H1 (cell line): ENCODE measurements at regions not wholly inside any gene's neighbourhood (a gene's known extent, or its start where the extent isn't known, plus 50 kb on each side); places are given as distances from the start of the nearest gene placed in this dataset.

Experiments used
- CTCF ChIA-PET: fragments of 300-600 bp; sonication (Branson Sonifier 250); formaldehyde crosslinking; loops from one replicate; lab custom pipeline; 2021; ENCODE audit not compliant: partially characterized antibody; lab: Charles Lee
- POLR2A ChIA-PET: fragments of 300-600 bp; sonication (Branson Sonifier 250); formaldehyde crosslinking; loops from one replicate; lab custom pipeline; 2021; ENCODE audit warnings: inconsistent platforms; ENCODE audit not compliant: partially characterized antibody; lab: Charles Lee
- DNase-seq, 2 experiments: peaks; one replicate each; pipeline versions ENCODE4 v3.0.0 to v3.0.0-alpha.2; 2010 to 2022; ENCODE audit warnings: low spot score in 2 of 2, low read depth in 1 of 2, mixed read lengths in 1 of 2
- FAIRE-seq: peaks from 2 replicates; lab custom pipeline; 2011; peaks lifted over from hg19 to GRCh38; lab: Jason Lieb, UNC
- H2AFZ ChIP-seq: 2 replicates; pipeline ENCODE4 v1.8.1; 2012; ENCODE audit warnings: low read length, inconsistent platforms
- H2AK5ac ChIP-seq: 2 replicates; pipeline ENCODE4 v1.6.1; 2013; ENCODE audit warnings: low read depth, low read length
- H2BK120ac ChIP-seq: replicated peaks from 2 replicates; pipeline ENCODE3; 2013; ENCODE audit warnings: low read depth, low read length, inconsistent platforms
- H2BK12ac ChIP-seq: 2 replicates; pipeline ENCODE4 v1.6.1; 2013; ENCODE audit warnings: low read depth, low read length
- H2BK15ac ChIP-seq: 2 replicates; pipeline ENCODE4 v1.6.1; 2013; ENCODE audit warnings: low read length
- H2BK20ac ChIP-seq: 2 replicates; pipeline ENCODE4 v1.6.1; 2013; ENCODE audit warnings: low read length
- H2BK5ac ChIP-seq: 2 replicates; pipeline ENCODE4 v1.6.1; 2013; ENCODE audit warnings: low read depth, low read length
- H3K14ac ChIP-seq: 2 replicates; pipeline ENCODE4 v1.6.1; 2013; ENCODE audit warnings: inconsistent platforms; ENCODE audit not compliant: insufficient read length
- H3K18ac ChIP-seq: 2 replicates; pipeline ENCODE4 v1.6.1; 2013; ENCODE audit warnings: low read length; ENCODE audit errors: extremely low read depth
- H3K23ac ChIP-seq: 2 replicates; pipeline ENCODE4 v1.6.1; 2013; ENCODE audit warnings: inconsistent platforms; ENCODE audit not compliant: insufficient read length
- H3K23me2 ChIP-seq: 2 replicates; pipeline ENCODE4 v1.6.1; 2013; ENCODE audit warnings: low read depth, low read length
- H3K27ac ChIP-seq: 2 replicates; pipeline ENCODE4 v1.6.1; 2011; ENCODE audit warnings: low read depth, low read length, inconsistent platforms
- H3K27me3 ChIP-seq, 4 experiments: replicated peaks in 1 of 4; 1 replicate in 1 of 4; 2 replicates in 3 of 4; pipeline versions ENCODE4 v1.6.1 to v1.8.1; 2011 to 2013; ENCODE audit warnings: low read length in 3 of 4, mild to moderate bottlenecking in 3 of 4, inconsistent platforms in 2 of 4, mixed read lengths in 2 of 4, moderate library complexity in 1 of 4; ENCODE audit not compliant: control insufficient read depth in 3 of 4, insufficient read depth in 3 of 4; ENCODE audit errors: extremely low read depth in 1 of 4
- H3K36me3 ChIP-seq, 4 experiments: 2 replicates each; pipeline versions ENCODE4 v1.6.1 to v1.8.1; 2011 to 2013; ENCODE audit warnings: mild to moderate bottlenecking in 4 of 4, low read length in 3 of 4, moderate library complexity in 2 of 4, control low read depth in 1 of 4, inconsistent platforms in 1 of 4; ENCODE audit not compliant: insufficient read depth in 4 of 4, control insufficient read depth in 2 of 4
- H3K4ac ChIP-seq: replicated peaks from 2 replicates; pipeline ENCODE3; 2013; ENCODE audit warnings: low read length, low read depth, mixed read lengths, inconsistent platforms; ENCODE audit not compliant: insufficient read length
- H3K4me1 ChIP-seq, 4 experiments: replicated peaks in 1 of 4; 1 replicate in 1 of 4; 2 replicates in 3 of 4; pipeline versions ENCODE4 v1.6.1 to v1.8.1; 2011 to 2013; ENCODE audit warnings: low read length in 3 of 4, inconsistent platforms in 2 of 4, mixed read lengths in 1 of 4; ENCODE audit not compliant: insufficient read depth in 4 of 4, control insufficient read depth in 3 of 4
- H3K4me2 ChIP-seq, 2 experiments: 2 replicates each; pipeline versions ENCODE4 v1.6.1 to v1.8.1; 2011 to 2013; ENCODE audit warnings: low read depth in 2 of 2, low read length in 2 of 2, control low read depth in 1 of 2, inconsistent platforms in 1 of 2, mild to moderate bottlenecking in 1 of 2; ENCODE audit not compliant: insufficient read depth in 1 of 2
- H3K4me3 ChIP-seq, 4 experiments: fragments of 200-600, 300-600 bp in 1 of 4; sonication (generic), shearing (Covaris generic), sonication (Bioruptor Twin) in 1 of 4; 2 replicates each; pipeline versions ENCODE4 v1.5.1 to v1.8.1; 2011 to 2016; ENCODE audit warnings: low read length in 4 of 4, low read depth in 3 of 4, control low read depth in 2 of 4, inconsistent platforms in 2 of 4, mild to moderate bottlenecking in 2 of 4, mixed read lengths in 1 of 4, moderate library complexity in 1 of 4; ENCODE audit not compliant: insufficient read depth in 2 of 4; ENCODE audit errors: extremely low read depth in 1 of 4
- H3K56ac ChIP-seq: replicated peaks from 2 replicates; pipeline ENCODE3; 2013; ENCODE audit warnings: low read depth, mild to moderate bottlenecking, mixed read lengths, low read length, inconsistent platforms; ENCODE audit not compliant: insufficient read length
- H3K79me1 ChIP-seq: 2 replicates; pipeline ENCODE4 v1.6.1; 2013; ENCODE audit warnings: low read depth, low read length, control low read depth
- H3K79me2 ChIP-seq, 2 experiments: 2 replicates each; pipeline versions ENCODE4 v1.6.1 to v1.8.1; 2012 to 2013; ENCODE audit warnings: low read length in 2 of 2, mild to moderate bottlenecking in 2 of 2, inconsistent platforms in 1 of 2; ENCODE audit not compliant: insufficient read depth in 2 of 2, control insufficient read depth in 1 of 2
- H3K9ac ChIP-seq, 4 experiments: replicated peaks in 1 of 4; 1 replicate in 1 of 4; 2 replicates in 3 of 4; pipeline versions ENCODE4 v1.6.1 to v1.8.1; 2011 to 2013; ENCODE audit warnings: low read depth in 3 of 4, low read length in 3 of 4, control low read depth in 2 of 4, mild to moderate bottlenecking in 2 of 4, moderate library complexity in 2 of 4, inconsistent platforms in 1 of 4; ENCODE audit errors: extremely low read depth in 1 of 4
- H3K9me3 ChIP-seq, 2 experiments: 2 replicates each; pipeline versions ENCODE4 v1.6.1 to v1.8.1; 2012 to 2013; ENCODE audit warnings: mild to moderate bottlenecking in 2 of 2, moderate library complexity in 2 of 2, control low read depth in 1 of 2, inconsistent platforms in 1 of 2, low read depth in 1 of 2, low read length in 1 of 2, mixed read lengths in 1 of 2; ENCODE audit not compliant: insufficient read depth in 2 of 2
- H4K20me1 ChIP-seq, 2 experiments: replicated peaks in 1 of 2; 2 replicates each; pipeline versions ENCODE3 to v1.8.1; 2011 to 2013; ENCODE audit warnings: inconsistent platforms in 2 of 2, low read length in 2 of 2, mild to moderate bottlenecking in 1 of 2; ENCODE audit not compliant: insufficient read depth in 2 of 2, control insufficient read depth in 1 of 2
- H4K5ac ChIP-seq: 2 replicates; pipeline ENCODE4 v1.6.1; 2013; ENCODE audit warnings: low read length, low read depth, mixed read lengths, inconsistent platforms; ENCODE audit not compliant: insufficient read length
- H4K8ac ChIP-seq: 2 replicates; pipeline ENCODE4 v1.8.0; 2013; ENCODE audit warnings: mild to moderate bottlenecking, moderate library complexity, low read length, inconsistent platforms; ENCODE audit not compliant: insufficient read depth; ENCODE audit errors: extremely low read depth
- H4K91ac ChIP-seq: replicated peaks from 2 replicates; pipeline ENCODE3; 2013; ENCODE audit warnings: low read length, mixed read lengths, inconsistent platforms; ENCODE audit not compliant: insufficient read length
- ASH2L ChIP-seq: fragments of 200-600, 300-600 bp; sonication (generic); IDR thresholded peaks from one replicate; pipeline ENCODE4 v1.7.1; 2017; ENCODE audit warnings: low read length
- BRCA1 ChIP-seq: IDR thresholded peaks from 2 replicates; pipeline ENCODE4 v1.6.1; 2012; ENCODE audit warnings: low read depth, low read length, improper control_type of control experiment
- EGR1 ChIP-seq: IDR thresholded peaks from 2 replicates; pipeline ENCODE4 v1.6.1; 2011; ENCODE audit warnings: low read depth, low read length, borderline replicate concordance
- SP1 ChIP-seq: IDR thresholded peaks from 2 replicates; pipeline ENCODE4 v1.6.1; 2011; ENCODE audit warnings: low read depth, low read length

DNA sequence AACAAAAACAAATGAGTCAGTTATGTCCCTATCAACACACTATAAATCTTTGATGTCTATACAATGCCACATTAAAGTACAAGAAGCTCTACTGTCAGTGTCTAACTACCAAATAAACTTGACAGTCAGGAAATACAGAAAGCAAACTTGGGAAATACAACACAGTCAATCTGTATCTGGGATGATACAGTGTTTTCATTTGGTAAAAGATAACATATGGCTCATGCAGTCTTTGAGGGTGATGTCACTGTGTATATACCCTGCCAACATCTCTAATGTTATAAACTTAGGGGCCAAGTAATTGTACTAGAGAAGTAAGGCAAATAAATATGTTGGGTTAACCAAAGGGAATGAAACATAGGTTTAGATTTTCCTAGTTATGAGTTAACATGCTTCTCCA is 552.5 kb upstream of the ADAMTS5 start:
- Histone ChIP-seq H2BK20ac (no peak overlapping the region), H3K18ac (no peak overlapping the region), H3K27me3 (no peaks in the 10 kb centered on the region), H2AK5ac (no peak overlapping the region), H3K23ac (no peak overlapping the region), H3K9ac (no peak overlapping the region), H3K4me1 (no peaks in the 10 kb centered on the region), H4K20me1 (no peaks in the 10 kb centered on the region), H4K91ac (no peak overlapping the region), H2AFZ (no peak overlapping the region), H3K56ac (no peak overlapping the region), H3K4me2 (no peak overlapping the region), H2BK15ac (no peak overlapping the region), H3K14ac (no peak overlapping the region), H3K9me3 (peaks cover 15 to 17% of the 10 kb centered on the region in 2 experiments), H3K36me3 (no peaks in the 10 kb centered on the region), H2BK120ac (no peak overlapping the region), H2BK12ac (no peak overlapping the region), H4K8ac (no peak overlapping the region), H3K23me2 (no peaks in the 10 kb centered on the region), H3K79me2 (no peaks in the 10 kb centered on the region), H3K4ac (no peak overlapping the region), H3K4me3 (no peak overlapping the region), H2BK5ac (no peak overlapping the region), H3K79me1 (no peaks in the 10 kb centered on the region), H4K5ac (no peak overlapping the region), H3K27ac (no peak overlapping the region)
- CTCF ChIA-PET, result no interaction called here
- FAIRE-seq, result no peak
- no peak for DNase-seq
- POLR2A ChIA-PET, result no interaction called here
- TF ChIP-seq ASH2L (no peak), BRCA1 (no peak), SP1 (no peak), EGR1 (no peak)
